Urinary bladder (tissue), 3 donors: ENCODE measurements at regions not wholly inside any gene's neighbourhood (a gene's known extent, or its start where the extent isn't known, plus 50 kb on each side); places are given as distances from the start of the nearest gene placed in this dataset.

Source experiments
- DNase-seq: peaks from one replicate; pipeline ENCODE4 v3.0.0-alpha.2; 2015; ENCODE audit errors: extremely low spot score
- H3K27ac ChIP-seq: one replicate; pipeline ENCODE4 v1.5.1; 2013; ENCODE audit warnings: low read depth, mild to moderate bottlenecking, moderate library complexity
- H3K36me3 ChIP-seq: one replicate; pipeline ENCODE4 v1.6.1; 2013; ENCODE audit warnings: mild to moderate bottlenecking, moderate library complexity; ENCODE audit not compliant: insufficient read depth
- H3K4me1 ChIP-seq: one replicate; pipeline ENCODE4 v1.6.1; 2013; ENCODE audit warnings: mild to moderate bottlenecking, moderate library complexity; ENCODE audit not compliant: insufficient read depth
- H3K4me3 ChIP-seq: one replicate; pipeline ENCODE4 v1.5.1; 2013; ENCODE audit warnings: low read depth, low read length
- WGBS: extraction: QIAGEN DNeasy Blood & Tissue Kit; methylation state at CpG from one replicate; pipeline ENCODE4 v1.1.7; 2013; 5-methylcytosine and 5-hydroxymethylcytosine counted together
- donor health status: healthy with polysubstance abuse.
- donor health status: healthy.

GRCh38 chr2:195471163-195471562, 185.9 kb upstream of the SLC39A10 start:
- no peaks in the 10 kb centered on the region for H3K36me3 ChIP-seq
- no peak for DNase-seq
- no peak overlapping the region for H3K4me3 ChIP-seq
- WGBS, result 76% methylated on average over 2 of the region's 2 CpGs
- H3K27ac ChIP-seq, result no peak overlapping the region
- H3K4me1 ChIP-seq, result no peaks in the 10 kb centered on the region

- no peak overlapping the region for H3K27ac ChIP-seq
- DNase-seq, result no peak
- no peak overlapping the region for H3K4me3 ChIP-seq
- no peaks in the 10 kb centered on the region for H3K4me1 ChIP-seq
- no peaks in the 10 kb centered on the region for H3K36me3 ChIP-seq
Measured at GRCh38 chr2:195470622-195471021, 186.4 kb upstream of the SLC39A10 start.

- Histone ChIP-seq H3K27ac (no peak overlapping the region), H3K4me1 (no peaks in the 10 kb centered on the region), H3K36me3 (no peaks in the 10 kb centered on the region), H3K4me3 (no peak overlapping the region)
- WGBS, result 44% methylated on average over 2 of the region's 2 CpGs
- DNase-seq, result no peak
Measured at GRCh38 chr2:195468771-195469170, 188.3 kb upstream of the SLC39A10 start.

- DNase-seq, result no peak
- H3K4me1 ChIP-seq, result no peaks in the 10 kb centered on the region
- H3K27ac ChIP-seq, result no peak overlapping the region
- H3K4me3 ChIP-seq, result no peak overlapping the region
- H3K36me3 ChIP-seq, result no peaks in the 10 kb centered on the region
Measured at GRCh38 chr2:195466427-195466826, 190.6 kb upstream of the SLC39A10 start.

GRCh38 chr2:195461010-195461409, 196.0 kb upstream of the SLC39A10 start:
- DNase-seq, result no peak
- H3K4me1 ChIP-seq, result no peaks in the 10 kb centered on the region
- WGBS, result 52% methylated on average over 3 of the region's 3 CpGs

GRCh38 chr2:195458936-195459335, 198.1 kb upstream of the SLC39A10 start:
- no peak overlapping the region for H3K4me3 ChIP-seq
- no peak overlapping the region for H3K27ac ChIP-seq
- 87% methylated on average over 2 of the region's 2 CpGs for WGBS
- no peaks in the 10 kb centered on the region for H3K36me3 ChIP-seq
- DNase-seq, result no peak
- no peaks in the 10 kb centered on the region for H3K4me1 ChIP-seq

More at GRCh38 chr2:195461010-195461409, 196.0 kb upstream of the SLC39A10 start:
- Histone ChIP-seq H3K4me3 (no peak overlapping the region), H3K27ac (no peak overlapping the region), H3K36me3 (no peaks in the 10 kb centered on the region)

GRCh38 chr2:195457873-195458272, 199.2 kb upstream of the SLC39A10 start:
- no peaks in the 10 kb centered on the region for H3K4me1 ChIP-seq
- no peak overlapping the region for H3K27ac ChIP-seq
- DNase-seq, result no peak
- no peak overlapping the region for H3K4me3 ChIP-seq
- no peaks in the 10 kb centered on the region for H3K36me3 ChIP-seq

GRCh38 chr2:195456771-195457170, 200.3 kb upstream of the SLC39A10 start:
- Histone ChIP-seq H3K27ac (no peak overlapping the region), H3K36me3 (no peaks in the 10 kb centered on the region), H3K4me3 (no peak overlapping the region), H3K4me1 (no peaks in the 10 kb centered on the region)
- DNase-seq, result no peak
- WGBS, result 63% methylated on average over 2 of the region's 2 CpGs

- H3K4me1 ChIP-seq, result no peaks in the 10 kb centered on the region
- no peaks in the 10 kb centered on the region for H3K36me3 ChIP-seq
- no peak overlapping the region for H3K27ac ChIP-seq
- no peak for DNase-seq
- 67% methylated on average over 4 of the region's 4 CpGs for WGBS
- H3K4me3 ChIP-seq, result no peak overlapping the region
Measured at GRCh38 chr2:195451160-195451559, 205.9 kb upstream of the SLC39A10 start.

GRCh38 chr2:195450552-195451113, 206.4 kb upstream of the SLC39A10 start:
- DNase-seq, result no peak
- no peak overlapping the region for H3K27ac ChIP-seq
- WGBS, result 37% methylated on average over 3 of the region's 3 CpGs

GRCh38 chr2:195447323-195447975, 209.6 kb upstream of the SLC39A10 start:
- no peaks in the 10 kb centered on the region for H3K36me3 ChIP-seq
- no peaks in the 10 kb centered on the region for H3K4me1 ChIP-seq
- H3K4me3 ChIP-seq, result no peak overlapping the region
- WGBS, result 60% methylated on average over 5 of the region's 5 CpGs
- H3K27ac ChIP-seq, result no peak overlapping the region
- DNase-seq, result no peak

More at GRCh38 chr2:195450552-195451113, 206.4 kb upstream of the SLC39A10 start:
- H3K4me3 ChIP-seq, result no peak overlapping the region
- no peaks in the 10 kb centered on the region for H3K36me3 ChIP-seq
- H3K4me1 ChIP-seq, result no peaks in the 10 kb centered on the region

- H3K4me1 ChIP-seq, result no peaks in the 10 kb centered on the region
- H3K4me3 ChIP-seq, result no peak overlapping the region
- no peak overlapping the region for H3K27ac ChIP-seq
- WGBS, result 26% methylated on average over 1 of the region's 1 CpG
- no peak for DNase-seq
- no peaks in the 10 kb centered on the region for H3K36me3 ChIP-seq
Measured at GRCh38 chr2:195445639-195446038, 211.4 kb upstream of the SLC39A10 start.

- 23% methylated on average over 2 of the region's 2 CpGs for WGBS
Measured at GRCh38 chr2:195443926-195444325, 213.1 kb upstream of the SLC39A10 start.

GRCh38 chr2:195442458-195443175, 214.4 kb upstream of the SLC39A10 start:
- Histone ChIP-seq H3K36me3 (no peaks in the 10 kb centered on the region), H3K4me1 (no peaks in the 10 kb centered on the region), H3K4me3 (no peak overlapping the region), H3K27ac (no peak overlapping the region)
- 90% methylated on average over 3 of the region's 3 CpGs for WGBS
- DNase-seq, result no peak

More at GRCh38 chr2:195443926-195444325, 213.1 kb upstream of the SLC39A10 start:
- DNase-seq, result no peak
- Histone ChIP-seq H3K4me1 (no peaks in the 10 kb centered on the region), H3K4me3 (no peak overlapping the region), H3K36me3 (no peaks in the 10 kb centered on the region), H3K27ac (no peak overlapping the region)
